ENCODE measurements at regions not wholly inside any gene's neighbourhood (a gene's known extent, or its start where the extent isn't known, plus 50 kb on each side); places are given as distances from the start of the nearest gene placed in this dataset.
"Not testable (repeated sequence)": the region's sequence is repeated elsewhere in the genome, so short reads cannot be mapped to it uniquely, and the experiment has no call there.

DNA sequence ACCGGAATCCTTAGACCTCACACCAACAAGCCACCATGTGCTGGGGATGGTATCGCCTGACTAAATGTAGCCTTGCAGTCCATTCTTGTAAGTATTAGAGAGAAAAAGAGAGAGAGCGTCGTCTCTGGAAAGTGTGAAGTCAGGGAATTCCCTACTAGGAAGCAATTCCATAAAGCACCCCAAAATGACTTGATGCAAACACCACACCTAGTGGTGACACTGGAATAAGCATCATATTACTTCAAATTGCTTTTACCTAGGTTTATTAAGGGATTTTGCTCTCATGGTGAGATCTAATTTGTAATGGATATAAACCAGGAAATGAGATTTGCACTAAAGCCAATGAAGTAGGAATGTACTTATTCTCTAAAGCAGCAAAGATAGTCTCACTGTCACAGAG lies 111.4 kb upstream of the METTL9 start:
- H3K4me1 ChIP-seq (ENCODE audit: control insufficient read depth in 5 of 5, insufficient read depth in 5 of 5, low read length in 5 of 5); H3K4me3 ChIP-seq; H3K9ac ChIP-seq (ENCODE audit: insufficient read depth in 1 of 2, low read length in 2 of 2); ATAC-seq (ENCODE audit: insufficient read depth, low FRiP score); H3K36me3 ChIP-seq (ENCODE audit: control insufficient read depth in 4 of 4, insufficient read depth in 4 of 4, low read length in 4 of 4); H3K27me3 ChIP-seq (ENCODE audit: control insufficient read depth in 3 of 3, insufficient read depth in 3 of 3, low read length in 2 of 3); H3K9me3 ChIP-seq (ENCODE audit: control insufficient read depth in 4 of 4, insufficient read depth in 3 of 4, low read length in 3 of 4); DNase-seq; H3K27ac ChIP-seq (ENCODE audit: low read depth in 1 of 2, low read length in 1 of 2): not testable (repeated sequence)
- 89 to 94% methylated on average over 3 to 4 of the region's 4 CpGs for WGBS, 2 donors

DNA sequence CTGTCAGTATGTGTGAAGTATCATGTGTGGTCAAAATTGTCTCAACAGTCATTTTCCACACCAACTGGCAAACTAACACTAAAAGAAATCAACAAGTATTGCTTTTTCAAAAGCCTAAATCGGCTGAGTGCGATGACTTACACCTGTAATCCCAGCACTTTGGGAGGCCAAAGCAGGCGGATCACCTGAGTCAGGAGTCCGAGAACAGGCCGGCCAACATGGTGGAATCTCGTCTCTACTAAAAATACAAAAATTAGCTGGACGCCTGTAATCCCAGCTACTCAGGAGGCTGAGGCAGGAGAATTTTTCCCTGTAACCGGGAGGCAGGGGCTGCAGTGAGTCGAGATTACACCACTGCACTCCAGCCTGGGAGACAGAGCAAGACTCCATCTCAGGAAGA lies 100.3 kb upstream of the METTL9 start:
- H3K27ac ChIP-seq (ENCODE audit: low read depth in 1 of 2, low read length in 1 of 2); DNase-seq; H3K36me3 ChIP-seq (ENCODE audit: control insufficient read depth in 4 of 4, insufficient read depth in 4 of 4, low read length in 4 of 4); H3K9ac ChIP-seq (ENCODE audit: insufficient read depth in 1 of 2, low read length in 2 of 2); H3K9me3 ChIP-seq (ENCODE audit: control insufficient read depth in 4 of 4, insufficient read depth in 3 of 4, low read length in 3 of 4); H3K4me1 ChIP-seq (ENCODE audit: control insufficient read depth in 5 of 5, insufficient read depth in 5 of 5, low read length in 5 of 5); H3K27me3 ChIP-seq (ENCODE audit: control insufficient read depth in 3 of 3, insufficient read depth in 3 of 3, low read length in 2 of 3); H3K4me3 ChIP-seq; ATAC-seq (ENCODE audit: insufficient read depth, low FRiP score): not testable (repeated sequence)
- whole genome bisulfite sequencing, 2 donors, result 87 to 91% methylated on average over 4 to 7 of the region's 9 CpGs

DNA sequence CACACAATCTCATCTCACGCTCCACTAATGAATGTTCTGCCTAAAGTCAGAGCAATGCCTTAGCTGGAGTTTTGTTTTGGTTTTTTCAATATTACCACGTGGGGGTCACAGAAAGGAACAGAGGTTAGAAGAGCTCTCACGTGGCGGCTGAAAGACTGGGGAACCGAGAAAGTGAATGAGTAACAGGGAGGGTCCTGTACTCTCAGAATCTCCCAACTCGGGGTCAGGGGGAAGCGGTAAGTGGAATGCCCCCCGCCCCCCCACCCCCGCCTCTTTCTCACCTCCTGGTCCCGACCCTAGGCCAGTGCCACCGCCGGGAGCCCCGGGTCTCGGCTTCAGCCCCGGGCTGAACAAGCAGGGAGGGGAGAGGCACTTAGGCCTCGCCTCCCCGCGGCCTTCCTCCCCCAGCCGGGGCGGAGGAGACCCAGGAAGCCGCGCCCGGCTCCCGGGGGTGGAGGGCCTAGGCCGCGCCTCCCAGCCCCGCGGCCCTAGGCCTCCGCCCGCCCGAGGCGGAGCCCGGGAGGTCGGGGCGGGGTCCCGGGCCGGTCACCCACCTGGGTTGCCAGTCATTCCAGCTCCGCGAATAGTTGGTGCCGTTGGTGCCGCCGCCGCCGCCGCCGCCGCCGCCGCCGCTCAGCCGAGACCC lies 98.0 kb upstream of the METTL9 start:
- not testable (repeated sequence) for H3K9ac ChIP-seq (ENCODE audit: insufficient read depth in 1 of 2, low read length in 2 of 2); H3K9me3 ChIP-seq (ENCODE audit: control insufficient read depth in 4 of 4, insufficient read depth in 3 of 4, low read length in 3 of 4); H3K27me3 ChIP-seq (ENCODE audit: control insufficient read depth in 3 of 3, insufficient read depth in 3 of 3, low read length in 2 of 3); H3K4me1 ChIP-seq (ENCODE audit: control insufficient read depth in 5 of 5, insufficient read depth in 5 of 5, low read length in 5 of 5); H3K36me3 ChIP-seq (ENCODE audit: control insufficient read depth in 4 of 4, insufficient read depth in 4 of 4, low read length in 4 of 4)
- ATAC-seq (ENCODE audit: insufficient read depth, low FRiP score) (peak; percentile 74), DNase-seq (peak in 2 of 3 donors; percentile 43 to 59)
- 0 to 2% methylated on average over 24 to 43 of the region's 51 CpGs for WGBS, 2 donors
- H3K27ac ChIP-seq (ENCODE audit: low read depth in 1 of 2, low read length in 1 of 2), result peak overlapping the region; percentile 97 to 99
- H3K4me3 ChIP-seq, result peak overlapping the region; percentile 92

DNA sequence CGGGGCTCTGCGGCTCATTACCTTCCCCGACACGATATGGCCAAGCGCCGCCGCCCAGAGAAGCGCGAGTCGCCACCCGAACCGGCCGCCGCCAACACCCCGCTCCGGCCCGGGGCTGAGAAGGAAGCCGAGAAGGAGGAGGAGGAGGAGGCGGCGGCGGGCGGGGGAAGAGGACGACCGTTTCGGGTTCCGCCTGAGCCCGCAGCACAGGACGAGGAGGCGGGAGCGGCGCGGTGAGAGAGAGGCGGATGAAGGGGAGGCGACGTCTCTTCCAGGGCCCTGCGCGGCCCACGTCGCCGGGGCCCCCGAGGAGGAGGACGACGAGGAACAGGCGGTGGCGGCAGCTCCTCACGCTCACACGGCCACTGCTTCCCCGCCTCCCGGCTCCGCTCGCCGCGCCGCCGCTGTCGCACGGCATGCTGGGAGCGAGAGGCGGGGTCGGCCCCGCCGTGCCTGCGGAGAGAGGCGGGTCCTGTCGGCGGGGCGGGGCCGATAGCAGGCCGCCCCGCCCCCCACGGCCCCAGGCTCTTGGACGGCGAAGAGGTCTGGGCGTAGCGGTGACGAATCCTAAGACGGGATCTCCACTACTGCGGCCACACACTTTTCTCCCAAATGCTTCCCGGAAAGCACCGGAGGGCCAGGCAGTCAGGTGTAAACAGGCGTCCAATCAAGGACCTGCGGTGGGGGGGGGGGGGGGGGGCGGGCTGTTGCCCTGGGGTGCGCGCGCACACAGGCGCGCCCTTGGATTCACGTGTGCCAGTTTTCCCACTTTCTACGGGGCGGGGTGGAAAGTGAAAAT lies 97.3 kb upstream of the METTL9 start:
- no peaks in the 10 kb centered on the region for H3K9me3 ChIP-seq (ENCODE audit: control insufficient read depth in 4 of 4, insufficient read depth in 3 of 4, low read length in 3 of 4)
- TF ChIP-seq, protein P1, sequence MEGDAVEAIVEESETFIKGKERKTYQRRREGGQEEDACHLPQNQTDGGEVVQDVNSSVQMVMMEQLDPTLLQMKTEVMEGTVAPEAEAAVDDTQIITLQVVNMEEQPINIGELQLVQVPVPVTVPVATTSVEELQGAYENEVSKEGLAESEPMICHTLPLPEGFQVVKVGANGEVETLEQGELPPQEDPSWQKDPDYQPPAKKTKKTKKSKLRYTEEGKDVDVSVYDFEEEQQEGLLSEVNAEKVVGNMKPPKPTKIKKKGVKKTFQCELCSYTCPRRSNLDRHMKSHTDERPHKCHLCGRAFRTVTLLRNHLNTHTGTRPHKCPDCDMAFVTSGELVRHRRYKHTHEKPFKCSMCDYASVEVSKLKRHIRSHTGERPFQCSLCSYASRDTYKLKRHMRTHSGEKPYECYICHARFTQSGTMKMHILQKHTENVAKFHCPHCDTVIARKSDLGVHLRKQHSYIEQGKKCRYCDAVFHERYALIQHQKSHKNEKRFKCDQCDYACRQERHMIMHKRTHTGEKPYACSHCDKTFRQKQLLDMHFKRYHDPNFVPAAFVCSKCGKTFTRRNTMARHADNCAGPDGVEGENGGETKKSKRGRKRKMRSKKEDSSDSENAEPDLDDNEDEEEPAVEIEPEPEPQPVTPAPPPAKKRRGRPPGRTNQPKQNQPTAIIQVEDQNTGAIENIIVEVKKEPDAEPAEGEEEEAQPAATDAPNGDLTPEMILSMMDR (IDR thresholded peaks at IDR 0.05; ENCODE audit: control extremely low read depth, extremely low read depth), result no peak
- 0% methylated on average over 86 to 91 of the region's 91 CpGs for WGBS, 2 donors
- peak overlapping the region; percentile 92 for H3K4me3 ChIP-seq
- DNase-seq (peak; percentile 94 to 95 (median 95)), ATAC-seq (ENCODE audit: insufficient read depth, low FRiP score) (peak; percentile 99)
- H3K27ac ChIP-seq (ENCODE audit: low read depth in 1 of 2, low read length in 1 of 2), result peak overlapping the region; percentile 97 to 99
- no peaks in the 10 kb centered on the region for H3K27me3 ChIP-seq (ENCODE audit: control insufficient read depth in 3 of 3, insufficient read depth in 3 of 3, low read length in 2 of 3)
- peaks cover 0 to 1% (median 0%) of the 10 kb centered on the region in 4 donors for H3K36me3 ChIP-seq (ENCODE audit: control insufficient read depth in 4 of 4, insufficient read depth in 4 of 4, low read length in 4 of 4)
- H3K4me1 ChIP-seq (ENCODE audit: control insufficient read depth in 5 of 5, insufficient read depth in 5 of 5, low read length in 5 of 5), result no peaks in the 10 kb centered on the region
- H3K9ac ChIP-seq (ENCODE audit: insufficient read depth in 1 of 2, low read length in 2 of 2), result peak overlapping the region in 1 of 2 donors; percentile 53

DNA sequence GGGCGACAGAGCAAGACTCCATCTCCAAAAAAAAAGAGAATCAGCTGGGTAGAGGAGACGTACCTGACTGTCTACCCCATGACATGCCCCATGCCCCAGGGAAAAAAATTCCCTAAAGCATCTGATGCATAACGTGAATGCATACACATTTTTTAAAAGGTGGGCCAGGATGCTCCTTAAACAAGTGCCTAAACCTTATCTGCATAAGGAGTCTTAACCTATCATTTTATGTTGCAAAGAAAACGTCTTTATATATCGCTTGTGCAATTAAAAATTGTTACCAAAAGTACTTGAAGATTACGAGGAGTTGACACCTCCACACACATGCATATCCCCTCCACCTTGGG lies 95.8 kb upstream of the METTL9 start:
- WGBS, 2 donors, result 89 to 90% methylated on average over 6 of the region's 6 CpGs
- H3K27ac ChIP-seq (ENCODE audit: low read depth in 1 of 2, low read length in 1 of 2); ATAC-seq (ENCODE audit: insufficient read depth, low FRiP score); H3K4me3 ChIP-seq; H3K27me3 ChIP-seq (ENCODE audit: control insufficient read depth in 3 of 3, insufficient read depth in 3 of 3, low read length in 2 of 3); H3K4me1 ChIP-seq (ENCODE audit: control insufficient read depth in 5 of 5, insufficient read depth in 5 of 5, low read length in 5 of 5); H3K9me3 ChIP-seq (ENCODE audit: control insufficient read depth in 4 of 4, insufficient read depth in 3 of 4, low read length in 3 of 4); H3K9ac ChIP-seq (ENCODE audit: insufficient read depth in 1 of 2, low read length in 2 of 2); DNase-seq; H3K36me3 ChIP-seq (ENCODE audit: control insufficient read depth in 4 of 4, insufficient read depth in 4 of 4, low read length in 4 of 4): not testable (repeated sequence)

DNA sequence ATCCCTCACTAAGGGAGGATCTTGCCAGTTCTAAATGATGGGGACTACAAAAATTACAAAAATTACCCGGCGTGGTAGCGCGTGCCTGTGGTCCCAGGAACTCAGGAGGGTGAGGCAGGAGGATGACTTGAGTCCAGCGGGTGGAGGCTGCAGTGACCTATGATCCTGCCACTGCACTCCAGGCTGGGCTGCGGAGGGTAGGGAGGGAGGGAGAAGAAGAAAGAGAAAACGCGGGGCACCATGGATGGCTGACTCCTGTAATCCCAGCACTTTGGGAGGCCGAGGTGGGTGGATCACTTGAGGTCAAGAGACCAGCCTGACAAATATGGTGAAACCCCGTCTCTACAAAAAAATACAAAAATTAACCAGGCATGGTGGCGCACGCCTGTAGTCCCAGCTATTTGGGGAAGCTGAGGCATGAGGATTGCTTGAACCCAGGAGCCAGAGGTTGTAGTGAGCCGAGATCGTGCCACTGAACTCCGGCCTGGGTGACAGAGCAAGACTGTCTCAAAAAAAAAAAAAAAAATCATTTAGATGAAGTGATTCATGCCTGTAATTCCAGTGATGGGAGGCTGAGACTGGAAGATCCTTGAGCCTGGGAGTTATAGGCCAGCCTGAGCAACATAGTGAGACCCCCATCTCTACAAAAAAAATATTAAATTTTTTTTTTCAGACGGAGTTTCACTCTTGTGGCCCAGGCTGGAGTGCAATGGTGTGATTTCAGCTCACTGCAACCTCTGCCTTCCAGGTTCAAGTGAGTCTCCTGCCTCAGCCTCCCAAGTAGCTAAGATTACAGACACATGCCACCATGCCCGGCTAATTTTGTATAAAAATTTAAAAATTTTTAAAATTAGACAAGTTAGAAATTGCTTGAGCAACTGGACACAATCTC lies 95.2 kb upstream of the METTL9 start:
- not testable (repeated sequence) for H3K9ac ChIP-seq (ENCODE audit: insufficient read depth in 1 of 2, low read length in 2 of 2); H3K4me3 ChIP-seq; DNase-seq; ATAC-seq (ENCODE audit: insufficient read depth, low FRiP score); H3K27me3 ChIP-seq (ENCODE audit: control insufficient read depth in 3 of 3, insufficient read depth in 3 of 3, low read length in 2 of 3); H3K4me1 ChIP-seq (ENCODE audit: control insufficient read depth in 5 of 5, insufficient read depth in 5 of 5, low read length in 5 of 5); H3K27ac ChIP-seq (ENCODE audit: low read depth in 1 of 2, low read length in 1 of 2); H3K9me3 ChIP-seq (ENCODE audit: control insufficient read depth in 4 of 4, insufficient read depth in 3 of 4, low read length in 3 of 4); H3K36me3 ChIP-seq (ENCODE audit: control insufficient read depth in 4 of 4, insufficient read depth in 4 of 4, low read length in 4 of 4)
- 96 to 97% methylated on average over 17 of the region's 17 CpGs for WGBS, 2 donors

Measured in lung (tissue), 11 donors.